Activated CD8-positive, alpha-beta T cell treated with anti-CD3 and anti-CD28 coated beads, Interleukin-2, amount 10 ng/mL, durations not matched to agents 7 days and 5 days (primary cell): ENCODE measurements at regions not wholly inside any gene's neighbourhood (a gene's known extent, or its start where the extent isn't known, plus 50 kb on each side); places are given as distances from the start of the nearest gene placed in this dataset.

Experiments used
- ATAC-seq: fragments of 150-1000 bp; cut with Tn5 transposase; one replicate; pipeline ENCODE4 v1.10.0; 2021; ENCODE audit warnings: moderate library complexity
- CTCF ChIA-PET: fragments of 350-600 bp; sonication (Branson Sonifier 250); formaldehyde crosslinking; loops from one replicate; lab custom pipeline; 2021; ENCODE audit warnings: antibody characterized with exemption; lab: Charles Lee
- POLR2A ChIA-PET: fragments of 350-600 bp; sonication (Branson Sonifier 250); formaldehyde crosslinking; loops from one replicate; lab custom pipeline; 2021; ENCODE audit warnings: antibody characterized with exemption; lab: Charles Lee
- DNase-seq: peaks from one replicate; pipeline ENCODE4 v3.0.0-alpha.2; 2020
- H3K27ac Mint-ChIP-seq: one replicate; pipeline ENCODE4 v1.8.0; 2021; ENCODE audit warnings: mild to moderate bottlenecking, mixed read lengths
- H3K27me3 Mint-ChIP-seq: one replicate; pipeline ENCODE4 v1.8.0; 2021; ENCODE audit warnings: low read depth, mixed read lengths
- H3K36me3 Mint-ChIP-seq: one replicate; pipeline ENCODE4 v1.8.0; 2021; ENCODE audit warnings: low read depth, mixed read lengths
- H3K4me1 Mint-ChIP-seq: one replicate; pipeline ENCODE4 v1.8.0; 2021; ENCODE audit warnings: low read depth, mixed read lengths
- H3K4me3 Mint-ChIP-seq: one replicate; pipeline ENCODE4 v1.8.0; 2021; ENCODE audit warnings: mild to moderate bottlenecking, mixed read lengths
- H3K9me3 Mint-ChIP-seq: one replicate; pipeline ENCODE4 v1.8.0; 2022; ENCODE audit warnings: mixed read lengths; ENCODE audit not compliant: insufficient read depth

DNA sequence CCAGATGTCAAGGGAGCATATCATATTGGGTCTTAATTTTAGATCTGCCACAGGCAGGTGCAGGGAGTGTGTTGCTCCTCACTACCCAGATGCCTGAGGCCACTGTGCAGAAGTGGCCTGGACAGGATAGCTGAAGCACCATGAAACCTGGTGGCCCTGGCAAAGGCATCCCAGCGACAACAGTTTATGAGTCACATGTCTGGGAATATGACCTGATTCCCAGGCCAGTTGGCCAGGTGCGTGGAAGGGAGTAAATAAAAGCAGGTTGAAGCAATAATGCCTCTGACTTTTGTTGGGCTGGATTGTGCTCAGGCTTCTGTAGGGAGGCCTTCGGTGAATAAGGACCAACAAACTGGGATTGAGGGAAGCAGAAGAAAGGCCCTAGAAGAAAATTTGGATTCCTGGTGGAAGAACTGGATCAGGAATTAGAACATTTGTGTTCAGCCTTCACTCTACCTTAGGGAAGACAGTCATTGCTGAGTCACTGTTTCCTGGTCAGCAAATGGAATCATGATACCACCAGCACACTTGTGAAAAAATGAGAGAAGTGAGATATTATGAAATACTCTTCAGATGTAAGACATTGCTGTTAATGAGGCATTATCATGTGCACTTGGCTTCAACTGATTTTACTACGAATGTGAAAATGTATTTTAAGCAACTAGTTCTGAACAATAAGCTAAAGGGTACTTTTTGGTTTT, 78.4 kb upstream of the ZNF516 start:
- DNase-seq (no peak), ATAC-seq (no peak)
- no peak overlapping the region for H3K4me3 Mint-ChIP-seq
- CTCF ChIA-PET: no interaction called here
- H3K4me1 Mint-ChIP-seq: no peaks in the 10 kb centered on the region
- no peak overlapping the region for H3K27ac Mint-ChIP-seq
- no peaks in the 10 kb centered on the region for H3K9me3 Mint-ChIP-seq
- H3K27me3 Mint-ChIP-seq: peaks cover 24% of the 10 kb centered on the region
- POLR2A ChIA-PET: no interaction called here
- no peaks in the 10 kb centered on the region for H3K36me3 Mint-ChIP-seq

DNA sequence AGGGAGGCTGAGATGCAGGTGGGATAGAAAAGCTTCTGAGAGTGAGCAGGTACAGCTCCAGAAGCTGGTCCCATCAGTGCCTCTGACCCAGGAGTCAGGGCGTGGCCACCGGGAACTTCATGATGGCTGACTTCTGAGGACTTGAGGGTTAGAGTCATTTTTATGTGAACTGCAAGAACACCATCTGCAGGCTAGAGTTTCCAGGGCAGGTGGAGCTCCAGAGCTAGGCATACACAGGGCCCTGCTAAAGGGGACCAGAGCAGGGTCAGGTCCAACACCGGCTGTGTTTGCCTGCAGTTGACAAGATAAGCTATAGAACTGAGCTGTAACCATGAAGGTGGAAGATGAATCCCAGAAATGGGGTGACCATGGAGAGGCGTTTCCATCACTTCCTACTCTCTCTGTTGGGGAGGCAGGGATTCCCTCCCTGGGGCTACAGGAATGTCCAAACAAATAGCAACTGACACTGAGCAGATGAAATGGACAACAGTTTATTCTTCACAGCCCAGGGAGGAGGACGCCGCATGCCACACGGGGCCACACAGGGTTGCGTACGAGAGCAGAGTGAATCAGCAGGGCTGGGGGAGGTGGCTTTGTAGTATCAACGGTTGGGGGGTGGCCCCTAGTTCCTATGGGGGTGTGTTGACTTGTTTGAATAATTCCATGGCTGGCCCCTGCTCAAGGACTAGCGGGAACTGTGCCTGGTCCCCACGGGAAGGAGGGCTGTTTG, 77.6 kb upstream of the ZNF516 start:
- Mint-ChIP-seq H3K4me3 (no peak overlapping the region), H3K4me1 (no peaks in the 10 kb centered on the region), H3K9me3 (no peaks in the 10 kb centered on the region), H3K27me3 (peaks cover 20% of the 10 kb centered on the region), H3K27ac (no peak overlapping the region), H3K36me3 (no peaks in the 10 kb centered on the region)
- ATAC-seq (no peak), DNase-seq (no peak)
- CTCF ChIA-PET: no interaction called here
- POLR2A ChIA-PET: no interaction called here

DNA sequence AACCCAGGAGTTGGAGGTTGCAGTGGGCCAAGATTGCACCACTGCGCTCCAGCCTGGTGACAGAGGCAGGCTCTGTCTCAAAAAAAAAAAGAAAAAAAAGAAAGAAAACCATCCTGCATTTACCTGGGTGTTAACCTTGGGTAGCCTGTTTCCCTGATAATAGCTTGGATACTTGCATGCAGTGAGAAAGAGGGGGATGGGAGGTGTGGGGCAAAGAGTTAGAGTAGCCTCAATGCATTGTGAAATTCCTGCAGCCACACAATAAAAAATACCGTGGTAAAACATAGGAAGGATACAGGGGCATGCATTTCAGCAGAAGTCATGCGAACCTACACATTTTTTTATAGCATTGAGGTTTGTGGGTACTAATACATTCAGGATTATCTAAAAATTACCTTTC, 76.6 kb upstream of the ZNF516 start:
- H3K27ac Mint-ChIP-seq: no peak overlapping the region
- peaks cover 20% of the 10 kb centered on the region for H3K27me3 Mint-ChIP-seq
- ChIA-PET POLR2A (no interaction called here), CTCF (no interaction called here)
- no peaks in the 10 kb centered on the region for H3K4me1 Mint-ChIP-seq
- H3K4me3 Mint-ChIP-seq: no peak overlapping the region
- H3K36me3 Mint-ChIP-seq: no peaks in the 10 kb centered on the region
- no peaks in the 10 kb centered on the region for H3K9me3 Mint-ChIP-seq
- DNase-seq: no peak
- no peak for ATAC-seq

DNA sequence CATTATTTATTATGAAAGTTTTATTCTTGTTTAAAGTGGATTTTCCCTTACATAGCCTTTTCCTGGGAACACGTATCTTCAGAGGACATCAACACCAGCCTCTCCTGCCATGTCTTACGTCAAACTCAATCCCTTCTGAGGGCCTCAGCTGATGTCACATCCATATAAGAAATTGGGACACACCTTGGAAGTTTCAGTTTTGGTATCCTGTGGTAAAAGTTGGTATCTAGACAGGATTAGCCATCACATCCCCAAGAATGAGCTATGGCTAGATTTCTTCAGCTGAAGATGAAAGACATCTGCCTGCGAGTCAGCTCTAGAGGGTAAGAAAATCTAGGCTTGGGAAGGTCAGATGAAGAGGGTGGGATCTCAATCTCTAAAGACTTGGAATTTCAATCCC, 75.8 kb upstream of the ZNF516 start:
- H3K4me3 Mint-ChIP-seq: no peak overlapping the region
- ATAC-seq (no peak), DNase-seq (no peak)
- H3K36me3 Mint-ChIP-seq: no peaks in the 10 kb centered on the region
- ChIA-PET CTCF (no interaction called here), POLR2A (no interaction called here)
- no peak overlapping the region for H3K27ac Mint-ChIP-seq
- H3K27me3 Mint-ChIP-seq: peaks cover 18% of the 10 kb centered on the region
- no peaks in the 10 kb centered on the region for H3K4me1 Mint-ChIP-seq
- H3K9me3 Mint-ChIP-seq: no peaks in the 10 kb centered on the region

DNA sequence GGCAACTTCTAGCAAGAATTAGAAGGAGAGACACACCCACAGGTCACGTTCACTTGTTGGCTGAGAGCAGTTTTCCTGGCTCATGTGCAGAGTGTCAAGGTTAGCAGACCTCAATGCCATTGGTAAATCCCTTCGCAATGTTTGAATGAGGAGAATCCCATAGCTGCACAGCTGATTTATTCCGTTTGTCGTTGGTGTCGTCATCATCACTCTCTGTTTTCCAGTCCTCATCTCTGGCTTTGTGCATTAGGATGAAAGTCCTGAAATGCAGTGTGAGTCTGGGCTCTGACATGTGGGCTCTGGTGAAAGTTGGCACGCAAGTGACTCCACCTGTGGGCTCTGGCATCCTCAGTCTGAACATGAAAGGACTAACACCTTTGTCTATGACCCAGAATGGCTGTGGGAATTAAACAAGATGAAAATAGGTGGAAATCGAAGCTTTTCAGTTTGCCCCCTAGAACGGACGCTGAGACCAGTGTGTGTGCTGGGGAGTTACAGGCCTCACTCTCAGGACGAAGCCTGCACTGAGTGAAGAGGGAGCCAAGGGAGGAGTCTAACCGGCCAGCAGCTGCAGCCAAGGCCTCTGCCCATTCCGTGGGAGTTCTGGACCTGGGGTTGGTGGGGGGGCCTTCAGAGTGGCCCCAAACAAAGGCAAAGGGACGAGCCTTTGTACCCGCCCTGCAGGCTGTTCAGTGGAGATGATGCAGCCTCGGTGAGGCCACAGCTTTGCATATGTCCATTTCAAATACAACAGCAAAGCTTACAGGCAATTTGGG, 74.8 kb upstream of the ZNF516 start:
- no peaks in the 10 kb centered on the region for H3K4me1 Mint-ChIP-seq
- no peaks in the 10 kb centered on the region for H3K36me3 Mint-ChIP-seq
- no peak overlapping the region for H3K27ac Mint-ChIP-seq
- ChIA-PET CTCF (no interaction called here), POLR2A (no interaction called here)
- DNase-seq: no peak
- no peaks in the 10 kb centered on the region for H3K9me3 Mint-ChIP-seq
- ATAC-seq: no peak
- H3K27me3 Mint-ChIP-seq: peaks cover 15% of the 10 kb centered on the region
- no peak overlapping the region for H3K4me3 Mint-ChIP-seq

DNA sequence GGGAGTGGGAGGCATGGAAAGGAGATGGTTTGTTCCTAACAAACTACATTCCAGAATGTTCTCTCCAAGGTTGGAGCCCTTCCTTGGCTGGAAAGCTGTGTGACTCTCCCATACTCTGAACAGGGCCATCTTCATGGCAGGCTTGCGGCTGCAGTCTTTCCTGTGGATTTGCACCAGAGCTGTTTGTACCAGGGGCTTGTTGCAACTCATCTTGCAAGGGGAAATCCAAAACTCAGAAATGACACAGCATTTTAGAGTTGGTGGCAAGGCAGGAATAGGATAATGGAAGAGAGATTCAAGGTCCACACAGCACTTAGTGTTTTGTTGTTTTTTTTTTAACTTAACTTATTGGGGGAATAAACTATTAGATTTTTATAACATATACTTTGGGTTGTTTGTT, 73.7 kb upstream of the ZNF516 start:
- ATAC-seq: no peak
- POLR2A ChIA-PET: no interaction called here

DNA sequence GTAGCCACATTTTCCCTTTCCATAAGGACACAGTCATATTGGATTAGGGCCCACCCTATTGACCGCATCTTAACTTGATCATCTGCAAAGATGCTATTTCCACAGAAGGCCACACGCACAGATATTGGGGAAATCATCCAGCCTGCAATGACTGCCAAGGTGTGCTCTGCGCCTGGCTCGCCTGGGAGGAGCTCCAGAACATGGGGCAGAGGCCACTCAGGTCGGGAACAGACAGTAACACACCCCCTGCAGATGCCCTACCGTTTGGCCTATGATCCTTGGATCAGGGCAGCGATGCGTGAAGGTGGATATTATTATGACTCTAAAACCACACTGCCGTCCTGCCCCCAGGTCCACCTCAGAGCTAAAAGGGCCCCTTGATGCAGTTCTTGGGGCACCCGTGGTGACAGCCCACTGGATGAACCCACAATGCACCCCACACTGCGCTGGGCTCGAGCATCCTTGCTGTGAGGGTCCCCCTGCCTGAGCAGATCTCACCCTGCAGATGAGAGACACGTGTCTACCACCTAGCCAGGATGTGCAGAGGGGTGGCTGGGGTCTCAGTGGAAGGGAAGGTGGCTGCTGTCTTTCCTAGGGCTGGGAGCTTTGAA, 72.9 kb upstream of the ZNF516 start:
- H3K36me3 Mint-ChIP-seq: no peaks in the 10 kb centered on the region
- ATAC-seq (no peak), DNase-seq (no peak)
- H3K27me3 Mint-ChIP-seq: peaks cover 16% of the 10 kb centered on the region
- POLR2A ChIA-PET: no interaction called here
- CTCF ChIA-PET: no interaction called here
- no peaks in the 10 kb centered on the region for H3K9me3 Mint-ChIP-seq
- no peak overlapping the region for H3K4me3 Mint-ChIP-seq
- H3K27ac Mint-ChIP-seq: no peak overlapping the region
- H3K4me1 Mint-ChIP-seq: no peaks in the 10 kb centered on the region

More for the DNA sequence above, 73.7 kb upstream of the ZNF516 start:
- Mint-ChIP-seq H3K4me3 (no peak overlapping the region), H3K27me3 (peaks cover 16% of the 10 kb centered on the region), H3K4me1 (no peaks in the 10 kb centered on the region), H3K27ac (no peak overlapping the region), H3K9me3 (no peaks in the 10 kb centered on the region), H3K36me3 (no peaks in the 10 kb centered on the region)
- CTCF ChIA-PET: no interaction called here
- no peak for DNase-seq

DNA sequence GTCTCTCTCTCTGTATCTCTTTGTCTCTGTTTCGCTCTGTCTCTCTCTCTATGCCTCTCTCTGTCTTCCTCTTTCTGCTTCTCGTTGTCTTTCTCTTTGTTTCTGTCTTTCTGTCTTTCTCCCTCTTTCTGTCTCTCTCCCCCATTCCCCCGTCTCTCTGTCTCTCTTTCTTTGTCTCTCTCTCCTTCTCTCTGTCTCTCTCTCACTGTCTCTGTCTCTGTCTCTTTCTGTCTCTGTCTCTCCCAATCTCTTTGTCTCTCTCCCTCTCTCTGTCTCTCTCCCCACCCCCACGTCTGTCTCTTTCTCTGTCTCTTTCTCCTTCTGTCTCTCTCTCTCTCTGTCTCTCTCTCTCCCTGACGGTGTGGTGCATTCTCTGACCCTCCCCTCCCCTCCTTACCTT, 71.9 kb upstream of the ZNF516 start:
- no peak overlapping the region for H3K27ac Mint-ChIP-seq
- ChIA-PET POLR2A (no interaction called here), CTCF (no interaction called here)
- ATAC-seq: no peak
- H3K4me1 Mint-ChIP-seq: no peaks in the 10 kb centered on the region
- H3K27me3 Mint-ChIP-seq: peaks cover 16% of the 10 kb centered on the region
- no peak overlapping the region for H3K4me3 Mint-ChIP-seq
- no peaks in the 10 kb centered on the region for H3K36me3 Mint-ChIP-seq
- no peak for DNase-seq
- no peaks in the 10 kb centered on the region for H3K9me3 Mint-ChIP-seq

DNA sequence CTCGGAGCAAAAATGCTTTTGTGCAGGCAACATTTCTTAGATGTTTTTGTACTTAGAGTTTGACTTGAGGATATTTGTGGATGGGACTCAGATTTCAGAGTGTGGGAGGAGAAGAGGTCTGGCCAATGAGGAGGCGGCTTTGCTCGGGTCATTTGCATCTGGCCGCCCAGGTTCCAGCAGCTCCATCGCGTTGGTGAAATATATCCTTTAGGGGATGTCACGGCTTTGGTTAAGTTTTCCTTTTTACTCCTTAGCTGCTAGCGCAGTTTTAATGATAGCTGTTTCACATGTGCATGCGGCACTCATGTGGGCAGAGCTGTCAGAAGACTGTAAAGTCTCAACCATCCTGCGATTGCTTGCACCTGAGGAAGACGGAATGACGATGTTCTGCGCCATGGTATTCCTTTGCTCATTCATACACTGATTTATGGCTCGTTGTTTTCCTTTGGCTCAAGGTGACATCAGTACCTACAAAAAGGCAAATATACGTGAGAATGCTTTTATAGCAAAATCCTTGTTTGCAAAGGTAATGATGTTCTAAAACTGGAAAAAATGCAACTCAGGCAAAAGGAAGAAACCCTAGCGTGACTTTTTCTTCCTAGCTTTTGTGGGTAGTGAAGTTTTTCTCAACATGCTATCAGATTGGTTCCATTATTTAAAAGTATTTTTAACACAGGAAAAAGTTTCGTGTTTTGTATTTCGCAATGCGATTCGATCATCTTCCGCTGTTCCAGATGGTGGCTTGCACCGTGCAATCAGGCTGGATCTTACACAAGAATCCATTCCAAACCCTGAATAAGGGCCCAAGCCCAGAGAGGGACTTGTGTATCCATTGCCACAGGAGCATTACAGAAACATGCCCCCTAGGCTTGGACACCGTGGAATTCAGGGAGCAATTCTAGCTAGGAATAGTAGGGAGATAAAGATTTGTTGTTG, 70.5 kb upstream of the ZNF516 start:
- DNase-seq (no peak), ATAC-seq (no peak)
- Mint-ChIP-seq H3K4me1 (no peaks in the 10 kb centered on the region), H3K27me3 (peaks cover 16% of the 10 kb centered on the region), H3K4me3 (no peak overlapping the region), H3K36me3 (no peaks in the 10 kb centered on the region), H3K9me3 (no peaks in the 10 kb centered on the region), H3K27ac (no peak overlapping the region)
- ChIA-PET POLR2A (no interaction called here), CTCF (no interaction called here)

DNA sequence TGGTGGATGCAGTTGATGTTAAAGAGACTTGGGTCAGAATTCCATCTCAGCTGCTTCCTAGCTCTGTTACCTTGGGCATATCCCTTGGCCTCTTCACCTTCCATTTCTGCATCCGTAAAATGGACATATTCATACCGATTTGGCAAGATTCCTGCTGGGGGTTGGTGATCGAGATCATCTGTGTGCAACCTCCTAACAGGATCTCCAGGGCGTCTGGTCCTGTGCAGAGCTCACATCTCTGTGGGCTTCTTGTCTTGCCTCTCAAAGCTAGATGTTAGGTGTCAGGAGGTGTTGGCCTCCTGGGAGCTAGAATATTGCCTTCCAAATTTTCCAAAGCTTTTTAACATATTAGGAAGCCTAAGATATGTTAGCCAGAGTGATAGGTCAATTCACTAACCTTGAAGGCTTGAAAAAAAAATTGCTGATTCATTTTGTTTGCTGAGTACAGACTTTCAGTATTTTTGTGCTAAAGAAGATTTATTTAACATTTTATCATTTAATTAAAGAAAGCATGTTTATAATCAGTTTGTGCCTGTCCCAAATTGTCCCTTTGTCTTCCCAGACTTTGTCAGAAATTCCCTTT, 69.7 kb upstream of the ZNF516 start:
- CTCF ChIA-PET: no interaction called here
- ATAC-seq (no peak), DNase-seq (no peak)
- H3K36me3 Mint-ChIP-seq: no peaks in the 10 kb centered on the region
- no peak overlapping the region for H3K4me3 Mint-ChIP-seq
- no peaks in the 10 kb centered on the region for H3K4me1 Mint-ChIP-seq
- POLR2A ChIA-PET: no interaction called here
- H3K27ac Mint-ChIP-seq: no peak overlapping the region
- H3K9me3 Mint-ChIP-seq: no peaks in the 10 kb centered on the region
- H3K27me3 Mint-ChIP-seq: peaks cover 16% of the 10 kb centered on the region

DNA sequence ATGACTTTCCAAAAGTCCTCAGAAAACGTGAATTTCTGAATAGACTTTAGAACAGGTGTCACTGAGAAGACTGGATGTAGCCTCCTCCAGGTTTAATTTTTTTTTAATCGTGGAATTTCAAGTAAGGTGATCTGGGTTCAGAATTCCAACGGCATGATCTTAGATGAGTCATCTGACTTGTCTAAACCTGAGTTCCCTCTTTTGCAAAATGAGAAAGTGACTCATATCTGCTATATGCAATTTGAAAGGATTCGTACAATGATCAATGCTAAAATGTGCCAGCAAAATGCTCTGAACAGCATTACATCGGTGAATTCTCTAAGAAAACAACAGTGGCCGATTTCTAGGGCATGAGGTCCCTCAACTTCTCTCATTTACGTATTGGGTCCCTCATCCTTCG, 69.1 kb upstream of the ZNF516 start:
- ChIA-PET CTCF (no interaction called here), POLR2A (no interaction called here)
- H3K36me3 Mint-ChIP-seq: no peaks in the 10 kb centered on the region
- H3K9me3 Mint-ChIP-seq: no peaks in the 10 kb centered on the region
- H3K27ac Mint-ChIP-seq: no peak overlapping the region
- ATAC-seq (no peak), DNase-seq (no peak)
- H3K27me3 Mint-ChIP-seq: peaks cover 16% of the 10 kb centered on the region
- no peak overlapping the region for H3K4me3 Mint-ChIP-seq
- H3K4me1 Mint-ChIP-seq: no peaks in the 10 kb centered on the region
